ENCODE measurements at regions not wholly inside any gene's neighbourhood (a gene's known extent, or its start where the extent isn't known, plus 50 kb on each side); places are given as distances from the start of the nearest gene placed in this dataset.
"Not testable (repeated sequence)": the region's sequence is repeated elsewhere in the genome, so short reads cannot be mapped to it uniquely, and the experiment has no call there.

GRCh38 chr11:15660496-15660895 lies 545.8 kb downstream of the INSC start:
- no peak for DNase-seq (ENCODE audit: low read depth)

DNA sequence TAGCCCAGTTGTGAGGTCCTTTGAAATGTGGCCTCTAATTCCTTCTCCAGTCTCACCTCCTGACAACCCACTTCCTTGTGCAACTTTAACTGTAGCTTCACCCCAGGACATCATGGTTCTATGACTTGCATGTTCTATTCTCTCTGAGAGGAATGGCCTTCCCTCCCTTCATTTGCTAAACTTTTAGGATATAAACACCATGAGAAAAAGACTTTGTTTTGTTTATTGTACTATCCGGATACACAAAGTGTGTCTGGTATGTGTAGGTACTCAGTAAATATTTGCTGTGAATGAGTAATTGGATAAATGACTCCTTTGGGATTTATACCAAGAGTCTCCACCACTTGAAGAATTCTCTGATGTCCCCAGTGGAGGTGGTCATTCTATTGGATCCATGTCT lies 547.6 kb downstream of the INSC start:
- no peak for DNase-seq (ENCODE audit: low read depth)

- DNase-seq (ENCODE audit: low read depth): no peak
Observed at GRCh38 chr11:15663777-15664218, 549.1 kb downstream of the INSC start.

GRCh38 chr11:15665368-15665871 lies 550.7 kb downstream of the INSC start:
- no peak for DNase-seq (ENCODE audit: low read depth)

- DNase-seq (ENCODE audit: low read depth): no peak
Observed at GRCh38 chr11:15667127-15667725, 552.5 kb downstream of the INSC start.

GRCh38 chr11:15668718-15669117 lies 554.0 kb downstream of the INSC start:
- no peak for DNase-seq (ENCODE audit: low read depth)

GRCh38 chr11:15670520-15671070 lies 555.9 kb downstream of the INSC start:
- DNase-seq (ENCODE audit: low read depth): no peak

DNA sequence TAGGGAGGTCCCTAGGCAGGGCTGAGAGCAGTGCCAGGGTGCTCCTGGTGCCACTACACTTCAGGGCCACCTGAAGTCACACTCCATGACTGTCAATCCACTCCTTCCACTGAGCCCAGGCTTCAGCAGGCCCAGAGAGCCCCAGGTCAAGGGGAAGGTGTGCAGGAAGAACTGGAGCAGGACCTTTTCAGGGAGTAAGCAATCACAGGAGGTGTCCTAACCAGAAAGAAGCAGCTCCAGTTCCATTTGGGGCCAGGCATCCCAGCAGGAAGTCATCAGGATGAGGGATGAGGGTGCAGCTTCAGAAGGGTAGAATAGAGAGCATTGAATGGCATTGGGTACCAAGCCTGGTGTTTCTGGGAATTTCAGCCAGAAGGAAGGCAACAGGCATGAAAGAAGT lies 556.5 kb downstream of the INSC start:
- DNase-seq (ENCODE audit: low read depth): no peak

DNA sequence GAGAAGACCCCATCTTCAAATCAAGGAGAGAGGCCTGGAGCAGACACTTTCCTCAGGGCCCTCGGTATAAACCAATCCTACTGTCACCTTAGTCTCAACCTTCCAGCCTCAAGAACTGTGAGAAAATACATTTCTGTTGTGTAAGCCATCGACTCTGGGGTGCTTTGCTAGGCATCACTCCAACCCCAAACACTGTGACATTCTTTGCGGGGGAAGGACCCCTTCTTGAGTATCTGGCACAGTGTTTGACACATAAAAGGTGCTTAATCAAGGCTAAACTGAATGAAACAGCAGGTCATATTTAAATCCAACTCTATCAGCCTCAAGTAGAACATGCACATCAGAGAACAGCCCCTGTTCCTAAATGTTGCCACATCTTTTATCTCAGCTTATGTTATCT lies 558.1 kb downstream of the INSC start:
- no peak for DNase-seq (ENCODE audit: low read depth)

DNA sequence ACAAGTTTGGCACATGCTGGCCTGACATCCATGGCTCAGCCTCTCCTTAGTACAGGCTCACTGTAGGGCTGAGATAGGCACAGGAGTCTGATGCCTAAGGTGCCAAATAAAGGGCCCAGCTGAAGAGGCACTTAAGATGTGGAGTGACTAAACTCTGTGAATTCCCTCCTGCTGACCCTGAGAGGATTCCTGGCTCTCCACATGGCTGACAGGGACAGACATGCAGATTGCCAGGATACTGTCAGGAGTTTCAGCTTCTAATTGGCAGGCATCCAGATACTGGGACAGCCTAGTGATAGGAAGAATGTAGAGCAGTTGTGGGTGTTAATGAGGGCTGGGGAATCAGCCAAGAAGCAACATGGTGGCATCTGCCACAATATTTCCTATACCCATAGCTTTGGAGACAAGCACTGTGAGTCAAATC lies 558.7 kb downstream of the INSC start:
- DNase-seq (ENCODE audit: low read depth): no peak

DNA sequence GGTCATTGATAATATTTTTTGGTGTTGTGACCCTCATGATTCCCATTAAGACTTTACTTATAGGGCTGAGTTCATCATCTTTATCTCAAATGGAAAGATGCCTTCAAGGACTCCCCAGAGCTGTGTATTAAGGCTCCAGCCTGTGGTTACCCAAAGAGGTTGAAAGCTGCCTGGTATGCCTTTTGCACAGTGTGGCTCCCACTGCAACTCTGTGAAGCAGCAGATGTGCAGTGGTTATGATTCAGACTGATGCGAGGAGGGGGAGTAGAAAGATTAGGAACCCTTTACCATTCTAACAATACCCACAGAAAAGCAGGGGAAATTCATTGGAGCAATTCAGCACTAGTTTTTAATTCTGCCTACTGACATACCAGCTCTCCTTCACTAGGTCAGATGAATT lies 560.0 kb downstream of the INSC start:
- no peak for DNase-seq (ENCODE audit: low read depth)

DNA sequence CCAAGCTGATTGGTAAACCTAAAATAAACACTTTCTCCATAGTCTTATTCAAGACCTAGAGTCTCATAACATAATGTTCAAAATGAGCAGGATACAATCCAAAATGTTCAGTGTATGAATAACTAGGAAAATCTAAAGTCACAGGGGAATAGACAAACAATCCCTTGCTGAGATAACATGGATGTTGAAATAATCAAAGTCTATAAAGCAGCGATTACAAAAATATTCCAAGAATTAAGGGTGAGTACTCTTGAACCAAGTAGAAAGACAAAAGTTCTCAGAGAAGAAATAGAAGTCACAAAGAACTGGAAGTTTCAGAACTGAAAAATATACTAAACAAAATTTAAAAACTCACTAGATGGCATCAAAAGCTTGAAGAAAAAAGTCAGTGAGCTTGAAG lies 561.0 kb downstream of the INSC start:
- no peak for DNase-seq (ENCODE audit: low read depth)

GRCh38 chr11:15677181-15677580 lies 562.5 kb downstream of the INSC start:
- no peak for DNase-seq (ENCODE audit: low read depth)

- DNase-seq (ENCODE audit: low read depth): no peak
Observed at GRCh38 chr11:15683528-15683927, 568.8 kb downstream of the INSC start.

DNA sequence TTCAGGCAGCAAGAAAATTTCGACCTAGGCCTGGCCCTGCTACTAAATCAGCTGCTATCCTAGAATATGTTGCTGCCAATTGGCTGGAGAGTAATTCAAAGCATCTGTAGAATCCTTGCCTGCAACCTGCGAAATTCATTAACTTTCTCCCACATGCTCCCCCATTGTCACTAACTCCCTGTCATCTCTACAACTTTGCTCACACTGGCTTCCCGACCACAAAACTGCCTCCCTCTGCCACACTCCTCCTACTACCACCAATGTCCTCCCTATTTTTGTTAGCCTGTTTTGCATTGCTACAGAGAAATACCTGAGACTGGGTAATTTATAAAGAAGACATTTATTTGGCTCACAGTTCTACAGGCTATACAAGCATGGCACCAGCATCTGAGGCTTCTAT lies 570.6 kb downstream of the INSC start:
- DNase-seq (ENCODE audit: low read depth): no peak

GRCh38 chr11:15686259-15686658 lies 571.5 kb downstream of the INSC start:
- DNase-seq (ENCODE audit: low read depth): not testable (repeated sequence)

DNA sequence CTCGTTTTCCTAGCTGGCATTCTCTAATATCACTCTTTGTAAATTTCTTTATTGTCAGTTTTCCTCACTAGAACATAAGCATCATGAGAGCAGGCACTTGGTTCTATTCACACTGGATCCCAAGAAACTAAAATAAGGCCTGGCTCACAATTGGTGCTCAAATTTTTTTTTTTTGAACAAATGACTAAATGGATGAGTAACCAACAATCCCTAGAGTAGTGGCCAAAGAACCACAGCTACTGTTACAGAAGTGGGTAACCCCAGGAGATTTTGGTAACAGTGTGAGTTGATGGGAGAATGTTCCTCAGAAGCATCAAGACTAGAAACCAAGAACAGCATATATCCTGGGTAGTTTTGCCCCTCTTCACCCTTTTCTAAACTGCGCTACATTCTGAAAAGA lies 572.6 kb downstream of the INSC start:
- no peak for DNase-seq (ENCODE audit: low read depth)

GRCh38 chr11:15688351-15688792 lies 573.6 kb downstream of the INSC start:
- no peak for DNase-seq (ENCODE audit: low read depth)

- no peak for DNase-seq (ENCODE audit: low read depth)
Observed at GRCh38 chr11:15690320-15690719, 575.6 kb downstream of the INSC start.

DNA sequence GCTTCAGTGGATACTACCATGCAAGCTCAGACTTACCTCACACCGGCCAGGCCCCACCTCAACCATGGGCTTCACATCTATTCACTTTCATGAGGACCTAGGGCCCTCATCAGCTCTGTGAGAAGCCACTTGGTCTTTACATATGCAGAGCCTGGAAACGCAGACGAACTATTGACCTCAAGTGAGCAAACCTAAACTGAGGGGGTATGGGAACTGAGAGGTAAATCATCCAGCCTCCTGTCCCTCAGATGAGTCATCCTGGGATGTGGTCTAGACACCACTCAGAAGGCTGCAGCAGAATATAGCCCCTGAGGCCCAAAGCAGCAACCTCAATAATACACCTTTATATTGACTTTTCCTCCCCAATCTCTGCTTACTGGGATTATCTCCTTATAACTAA lies 578.0 kb downstream of the INSC start:
- DNase-seq (ENCODE audit: low read depth): no peak

GRCh38 chr11:15695096-15695721 lies 580.5 kb downstream of the INSC start:
- DNase-seq (ENCODE audit: low read depth): no peak

DNA sequence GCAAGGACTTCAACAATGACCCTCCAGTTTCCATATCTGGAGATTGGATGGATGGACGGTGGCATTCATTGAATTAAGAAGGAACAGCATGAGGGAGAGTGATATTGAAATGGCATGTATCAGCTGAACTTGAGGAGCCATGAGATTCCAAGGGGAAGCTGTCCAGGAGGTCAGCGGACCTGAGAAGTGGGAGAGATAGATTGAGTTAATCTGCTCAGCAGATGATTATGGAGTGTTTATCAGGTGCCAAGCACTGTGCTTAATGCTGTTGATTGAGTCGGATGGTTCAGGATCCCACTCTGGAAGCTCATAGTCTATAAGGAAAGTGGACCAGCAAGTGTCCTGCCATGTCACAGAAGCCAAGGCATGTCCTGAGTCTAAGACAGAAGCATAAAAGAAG lies 581.3 kb downstream of the INSC start:
- DNase-seq (ENCODE audit: low read depth): no peak

GRCh38 chr11:15697437-15698236 lies 582.9 kb downstream of the INSC start:
- DNase-seq (ENCODE audit: low read depth): no peak
